22Rv1 (cell line): ENCODE measurements at regions not wholly inside any gene's neighbourhood (a gene's known extent, or its start where the extent isn't known, plus 50 kb on each side); places are given as distances from the start of the nearest gene placed in this dataset.

Source experiments
- CTCF ChIP-seq: fragments of 450-650 bp; IDR thresholded peaks from 2 replicates; pipeline ENCODE4 v1.5.1; 2017; ENCODE audit warnings: mild to moderate bottlenecking
- ZFX ChIP-seq: fragments of 450-650 bp; IDR thresholded peaks from 2 replicates; pipeline ENCODE4 v1.6.1; 2017; ENCODE audit warnings: antibody characterized with exemption, borderline replicate concordance

- TF ChIP-seq CTCF (no peak), ZFX (no peak)
Measured at GRCh38 chr5:8226148-8226547, 357.2 kb downstream of the MTRR start.
